ENCODE measurements at regions not wholly inside any gene's neighbourhood (a gene's known extent, or its start where the extent isn't known, plus 50 kb on each side); places are given as distances from the start of the nearest gene placed in this dataset.

DNA sequence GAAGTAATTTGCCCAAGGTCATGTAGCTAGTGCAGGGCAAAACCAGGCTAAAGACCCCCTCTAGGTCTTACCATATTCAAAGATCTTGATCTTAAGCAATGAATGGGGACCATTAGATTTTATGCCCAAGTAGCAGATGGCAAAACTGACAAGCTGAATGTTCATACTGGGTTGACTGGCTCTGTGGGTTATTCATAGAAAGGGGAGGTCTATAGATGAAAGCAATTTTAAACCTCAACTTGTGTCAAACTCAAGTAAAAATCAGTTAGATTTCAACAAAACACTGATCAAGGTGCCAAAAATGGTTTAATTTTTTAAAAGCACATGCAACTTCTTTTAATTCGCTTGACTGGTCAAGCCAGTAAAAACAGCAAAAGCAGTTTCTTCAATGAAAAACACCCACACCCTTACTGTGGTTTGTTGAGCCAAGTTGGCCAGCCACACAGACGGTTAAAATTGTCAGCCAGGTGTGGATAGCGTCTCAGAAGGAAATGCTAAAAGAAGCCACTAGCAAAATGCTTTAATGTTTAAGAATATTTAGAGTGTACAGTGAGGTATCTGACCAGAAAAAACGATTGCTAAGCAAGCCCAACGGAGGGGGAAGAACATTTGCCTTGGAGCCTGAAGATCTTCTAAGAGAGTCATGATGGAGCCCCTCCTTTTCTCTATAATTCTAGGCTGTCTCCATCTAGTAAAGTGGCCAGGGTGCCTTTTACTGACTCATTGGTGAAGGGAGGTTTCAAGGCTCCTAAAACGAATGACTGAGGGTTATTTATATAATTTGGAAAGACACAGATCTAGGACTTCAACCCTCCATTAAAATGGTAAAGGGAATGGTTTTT, 539.6 kb upstream of the CLINT1 start:
- Mint-ChIP-seq H3K4me1 (peaks cover 40 to 53% (median 46%) of the 10 kb centered on the region in 3 donors), H3K27ac (peak overlapping the region in 4 of 6 donors; percentile 29 to 84 (median 64)), H3K9me3 (peaks cover 3 to 10% (median 8%) of the 10 kb centered on the region in 7 donors), H3K27me3 (no peaks in the 10 kb centered on the region), H3K36me3 (peaks cover 7 to 9% of the 10 kb centered on the region in 2 donors), H3K4me3 (peak overlapping the region in 7 of 8 donors; percentile 27 to 69 (median 47))
- peak; percentile 6 for DNase-seq
- peak; percentile 78 for ATAC-seq (ENCODE audit: low read depth in 2 of 2)

DNA sequence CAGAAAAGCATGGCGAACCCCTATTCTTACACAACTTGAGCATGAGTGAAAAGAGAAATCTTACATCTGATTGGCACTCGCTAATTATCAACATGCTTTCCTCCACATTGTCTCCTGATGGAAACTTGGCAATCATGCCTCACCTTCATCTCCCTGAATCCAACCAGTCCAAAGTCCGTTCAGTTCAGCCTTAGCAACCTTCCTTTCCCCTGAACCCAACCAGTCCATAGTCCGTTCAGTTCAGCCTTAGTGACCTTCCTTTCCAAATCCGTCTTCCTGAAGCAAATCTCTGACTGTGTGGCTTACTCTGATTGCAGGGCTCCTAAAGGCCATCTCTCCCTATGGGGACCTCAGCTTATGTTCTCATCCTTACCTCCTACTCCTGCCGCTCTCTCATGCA, 538.3 kb upstream of the CLINT1 start:
- Mint-ChIP-seq H3K4me1 (peaks cover 39 to 44% (median 40%) of the 10 kb centered on the region in 3 donors), H3K9me3 (peaks cover 0 to 2% (median 0%) of the 10 kb centered on the region in 7 donors), H3K27me3 (no peaks in the 10 kb centered on the region), H3K36me3 (no peaks in the 10 kb centered on the region), H3K4me3 (no peak overlapping the region), H3K27ac (no peak overlapping the region)
- ATAC-seq (ENCODE audit: low read depth in 2 of 2): no peak
- no peak for DNase-seq

DNA sequence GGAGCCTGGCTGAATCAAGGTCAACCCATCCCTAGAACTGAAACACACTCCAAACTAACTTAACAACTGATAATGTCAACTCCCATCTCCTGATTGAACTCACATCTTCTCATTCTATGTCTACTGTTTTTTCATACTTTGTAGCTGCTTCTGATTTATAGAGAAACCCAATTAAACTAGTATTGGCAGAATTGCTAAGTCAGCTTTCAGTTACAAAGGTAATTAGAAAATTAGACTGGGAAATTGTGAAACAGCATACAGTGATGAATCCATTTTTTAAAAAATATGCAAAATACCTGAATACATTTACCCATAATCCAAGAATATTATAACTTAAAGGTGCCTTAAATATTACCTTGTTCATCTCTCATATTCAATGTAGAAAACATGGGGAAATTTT, 535.2 kb upstream of the CLINT1 start:
- H3K27me3 Mint-ChIP-seq: no peaks in the 10 kb centered on the region
- peaks cover 29 to 33% (median 30%) of the 10 kb centered on the region in 3 donors for H3K4me1 Mint-ChIP-seq
- no peak overlapping the region for H3K4me3 Mint-ChIP-seq
- no peaks in the 10 kb centered on the region for H3K9me3 Mint-ChIP-seq
- peak overlapping the region in 1 of 6 donors; percentile 59 for H3K27ac Mint-ChIP-seq
- ATAC-seq (ENCODE audit: low read depth in 2 of 2) (no peak), DNase-seq (no peak)
- H3K36me3 Mint-ChIP-seq: no peaks in the 10 kb centered on the region

DNA sequence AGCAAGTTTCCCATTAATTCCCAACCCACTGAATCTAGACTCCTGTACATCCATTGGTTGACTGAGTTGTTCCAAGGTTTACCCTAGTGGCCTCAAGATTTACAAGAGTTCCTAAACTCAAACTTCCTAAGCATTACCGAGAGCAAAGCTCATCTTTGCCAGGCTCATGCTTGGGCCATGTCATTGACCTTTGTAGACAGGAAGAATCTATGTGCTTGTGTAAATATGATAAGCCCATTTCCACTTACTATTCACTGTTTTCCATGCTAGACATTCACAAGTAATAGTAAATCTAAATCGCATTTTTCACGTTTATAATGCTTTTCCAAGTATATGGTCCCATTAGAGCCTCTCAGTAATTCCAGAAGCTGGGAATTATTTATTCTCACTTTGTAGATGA, 534.5 kb upstream of the CLINT1 start:
- Mint-ChIP-seq H3K9me3 (no peaks in the 10 kb centered on the region), H3K27me3 (no peaks in the 10 kb centered on the region), H3K36me3 (no peaks in the 10 kb centered on the region), H3K4me1 (peaks cover 23 to 27% (median 23%) of the 10 kb centered on the region in 3 donors), H3K4me3 (no peak overlapping the region), H3K27ac (no peak overlapping the region)
- ATAC-seq (ENCODE audit: low read depth in 2 of 2) (no peak), DNase-seq (no peak)

DNA sequence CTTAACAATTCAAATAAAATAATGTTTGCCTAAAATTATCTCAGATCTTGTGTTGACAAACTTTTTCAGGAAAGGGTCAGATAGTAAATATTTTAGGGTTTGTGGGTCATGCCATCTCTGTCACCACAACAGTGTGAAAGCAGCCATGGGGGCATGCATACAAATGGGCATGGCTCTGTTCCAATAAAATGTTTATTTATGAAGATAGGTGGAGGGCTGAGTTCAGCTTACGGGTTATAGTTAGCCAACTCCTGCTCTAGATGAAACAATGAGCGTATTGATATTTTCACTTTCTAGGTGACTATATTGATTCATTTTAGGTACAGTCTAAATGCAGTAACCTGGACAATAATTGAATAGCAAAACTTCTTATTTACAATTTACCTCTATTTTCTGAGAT, 533.8 kb upstream of the CLINT1 start:
- H3K9me3 Mint-ChIP-seq: no peaks in the 10 kb centered on the region
- H3K4me1 Mint-ChIP-seq: peaks cover 16 to 20% (median 18%) of the 10 kb centered on the region in 3 donors
- no peaks in the 10 kb centered on the region for H3K36me3 Mint-ChIP-seq
- H3K27me3 Mint-ChIP-seq: no peaks in the 10 kb centered on the region
- ATAC-seq (ENCODE audit: low read depth in 2 of 2): no peak
- DNase-seq: no peak
- no peak overlapping the region for H3K4me3 Mint-ChIP-seq
- no peak overlapping the region for H3K27ac Mint-ChIP-seq

DNA sequence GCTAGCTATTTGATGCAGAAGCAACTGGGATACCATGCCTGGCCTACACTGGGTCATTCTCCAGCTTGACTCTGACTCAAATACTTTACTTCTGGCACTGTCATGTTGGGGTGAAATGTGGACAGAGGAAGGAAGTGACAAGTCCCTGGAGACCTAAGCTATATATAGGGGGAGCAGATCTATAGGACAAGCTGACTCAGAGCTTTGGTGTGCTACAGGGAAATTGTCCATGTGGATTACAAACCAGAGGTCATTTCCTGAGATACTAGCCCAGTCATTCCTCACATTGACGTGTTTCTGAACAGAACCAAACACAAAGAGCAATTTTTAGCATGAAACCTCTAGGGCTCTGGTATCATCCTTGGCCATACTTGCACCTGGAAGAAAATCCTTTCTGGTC, 531.6 kb upstream of the CLINT1 start:
- no peak for DNase-seq
- peaks cover 8 to 13% (median 12%) of the 10 kb centered on the region in 3 donors for H3K4me1 Mint-ChIP-seq
- peak overlapping the region in 2 of 8 donors; percentile 17 to 48 for H3K4me3 Mint-ChIP-seq
- H3K9me3 Mint-ChIP-seq: peaks cover 0 to 7% (median 6%) of the 10 kb centered on the region in 7 donors
- no peak overlapping the region for H3K27ac Mint-ChIP-seq
- ATAC-seq (ENCODE audit: low read depth in 2 of 2): no peak
- no peaks in the 10 kb centered on the region for H3K36me3 Mint-ChIP-seq
- no peaks in the 10 kb centered on the region for H3K27me3 Mint-ChIP-seq

DNA sequence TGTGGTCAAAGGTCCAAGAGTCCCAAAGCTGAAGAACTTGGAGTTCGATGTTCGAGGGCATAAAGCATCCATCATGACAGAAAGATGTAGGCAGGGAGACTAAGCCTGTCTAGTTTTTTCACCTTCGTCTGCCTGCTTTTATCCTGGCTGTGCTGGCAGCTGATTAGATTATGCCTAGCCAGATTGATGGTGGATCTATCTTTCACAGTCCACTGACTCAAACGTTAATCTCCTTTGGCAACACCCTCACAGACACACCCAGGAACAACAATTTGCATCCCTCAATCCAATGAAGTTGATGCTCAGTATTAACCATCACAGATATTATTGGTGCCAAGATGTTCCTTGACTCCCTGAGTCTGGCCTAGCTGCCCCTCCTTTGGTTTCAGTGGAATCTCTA, 530.8 kb upstream of the CLINT1 start:
- ATAC-seq (ENCODE audit: low read depth in 2 of 2): no peak
- no peak for DNase-seq
- Mint-ChIP-seq H3K4me1 (peaks cover 8 to 13% (median 12%) of the 10 kb centered on the region in 3 donors), H3K36me3 (peaks cover 0 to 6% of the 10 kb centered on the region in 2 donors), H3K9me3 (peaks cover 0 to 15% (median 14%) of the 10 kb centered on the region in 7 donors), H3K4me3 (peak overlapping the region in 1 of 8 donors; percentile 42), H3K27ac (peak overlapping the region in 1 of 6 donors; percentile 44), H3K27me3 (no peaks in the 10 kb centered on the region)

DNA sequence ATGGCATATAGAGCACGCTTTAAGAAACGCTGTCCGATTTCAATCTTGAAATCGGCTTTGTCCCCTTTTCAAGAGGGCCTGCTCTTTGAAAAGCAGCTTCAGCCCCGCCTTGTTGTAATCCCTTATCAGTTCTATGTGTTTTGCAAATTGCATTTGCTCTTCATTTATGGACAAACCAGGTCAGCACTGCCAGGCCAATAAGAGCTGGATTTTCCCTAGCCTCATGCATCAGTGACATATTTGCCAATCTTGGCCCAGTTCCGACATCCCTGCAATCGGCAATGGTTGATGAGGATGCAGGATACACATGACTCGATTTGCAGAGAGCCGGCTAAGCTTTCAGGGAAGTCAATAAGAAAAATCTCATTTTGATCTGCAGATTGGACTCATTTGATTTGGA, 529.1 kb upstream of the CLINT1 start:
- ATAC-seq (ENCODE audit: low read depth in 2 of 2): no peak
- H3K27ac Mint-ChIP-seq: no peak overlapping the region
- no peaks in the 10 kb centered on the region for H3K27me3 Mint-ChIP-seq
- no peak overlapping the region for H3K4me3 Mint-ChIP-seq
- H3K4me1 Mint-ChIP-seq: peaks cover 8 to 10% (median 8%) of the 10 kb centered on the region in 3 donors
- H3K36me3 Mint-ChIP-seq: peaks cover 0 to 6% of the 10 kb centered on the region in 2 donors
- DNase-seq: no peak
- peaks cover 4 to 21% (median 17%) of the 10 kb centered on the region in 7 donors for H3K9me3 Mint-ChIP-seq

DNA sequence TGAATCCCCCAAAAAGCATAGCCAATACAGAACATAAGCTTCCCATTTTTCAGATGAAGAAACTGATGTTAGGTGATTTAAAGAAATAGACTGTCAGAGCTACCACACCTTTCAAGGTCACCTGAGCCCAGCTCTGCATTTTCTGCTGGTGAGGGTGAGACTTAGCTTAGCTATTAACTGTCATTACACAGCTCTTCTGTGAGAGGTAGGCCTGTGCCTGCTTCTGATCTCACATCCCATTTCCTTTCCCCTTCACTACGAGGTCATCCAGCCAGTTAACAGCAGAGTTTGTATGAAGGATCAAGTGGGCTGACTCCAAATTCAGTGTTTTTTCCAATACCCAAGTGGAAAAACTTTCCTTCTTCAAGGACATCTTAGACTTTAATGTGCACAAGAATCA, 528.6 kb upstream of the CLINT1 start:
- no peak overlapping the region for H3K27ac Mint-ChIP-seq
- H3K9me3 Mint-ChIP-seq: peaks cover 4 to 21% (median 17%) of the 10 kb centered on the region in 7 donors
- H3K27me3 Mint-ChIP-seq: no peaks in the 10 kb centered on the region
- no peak for ATAC-seq (ENCODE audit: low read depth in 2 of 2)
- peaks cover 0 to 6% of the 10 kb centered on the region in 2 donors for H3K36me3 Mint-ChIP-seq
- no peak for DNase-seq
- no peak overlapping the region for H3K4me3 Mint-ChIP-seq
- H3K4me1 Mint-ChIP-seq: peaks cover 8 to 10% (median 8%) of the 10 kb centered on the region in 3 donors

DNA sequence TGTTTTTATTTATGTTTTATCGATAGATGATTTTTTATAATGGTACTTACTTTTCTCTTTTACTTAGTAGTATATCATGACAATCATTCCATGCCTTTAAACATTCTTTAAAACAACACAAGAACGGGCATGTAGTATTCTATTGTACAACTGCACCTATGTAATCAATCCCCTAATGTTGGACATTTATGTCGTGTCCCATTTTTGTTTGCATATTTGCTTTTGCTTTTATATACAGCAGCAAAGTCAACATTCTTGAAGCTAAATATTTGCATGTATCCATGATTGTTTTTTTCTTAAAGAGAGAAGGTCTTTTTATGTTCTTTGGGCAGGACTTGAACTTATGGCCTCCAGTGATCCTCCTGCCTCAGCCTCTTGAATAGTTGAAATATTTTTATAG, 527.0 kb upstream of the CLINT1 start:
- ATAC-seq (ENCODE audit: low read depth in 2 of 2): no peak
- Mint-ChIP-seq H3K36me3 (peaks cover 0 to 6% of the 10 kb centered on the region in 2 donors), H3K4me1 (peaks cover 8 to 10% (median 8%) of the 10 kb centered on the region in 3 donors), H3K27ac (no peak overlapping the region), H3K9me3 (peaks cover 4 to 21% (median 17%) of the 10 kb centered on the region in 7 donors), H3K4me3 (no peak overlapping the region), H3K27me3 (no peaks in the 10 kb centered on the region)
- no peak for DNase-seq

DNA sequence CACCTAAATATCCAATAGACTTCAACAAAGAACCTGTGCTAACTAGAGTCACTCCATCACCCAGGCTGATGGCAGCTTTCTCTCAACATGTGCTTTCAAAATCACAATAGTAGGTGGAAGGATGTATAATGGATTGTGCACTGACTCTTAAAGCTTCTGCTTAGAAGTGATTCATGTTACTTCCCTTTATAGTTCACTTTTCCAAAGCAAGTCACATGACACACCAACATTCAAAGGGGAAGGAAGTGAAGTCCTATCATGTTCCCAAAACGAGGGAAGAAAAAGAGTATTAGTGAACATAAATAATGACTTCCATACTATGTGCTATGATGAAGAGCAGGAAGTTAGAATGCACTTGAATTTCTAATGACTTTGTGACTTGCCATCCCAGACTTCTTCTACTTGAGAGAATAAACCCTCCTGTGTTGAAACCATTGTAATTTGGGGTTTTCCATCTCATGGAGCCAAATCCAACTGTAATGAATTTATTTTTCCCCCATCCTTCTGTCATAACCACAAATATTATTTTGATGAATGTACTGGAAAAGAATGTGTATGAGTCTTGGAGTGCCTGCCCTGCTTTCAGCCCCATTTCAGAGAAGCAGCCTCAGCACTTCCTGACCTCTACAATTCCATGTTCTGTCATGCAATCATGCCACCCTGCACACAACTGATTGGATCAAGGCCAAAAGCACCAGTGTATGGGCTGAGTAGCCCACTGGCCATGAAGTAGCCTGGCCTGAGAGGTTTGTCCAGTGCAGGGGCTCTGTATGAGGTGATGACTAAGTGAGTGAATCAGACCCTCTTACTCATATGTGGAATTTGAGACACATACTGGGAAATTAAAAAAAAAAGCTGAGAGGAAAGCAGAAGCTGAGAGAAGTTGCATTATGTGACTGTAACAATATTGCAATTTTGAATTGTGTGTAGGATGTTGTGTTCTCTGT, 525.9 kb upstream of the CLINT1 start:
- Mint-ChIP-seq H3K27ac (no peak overlapping the region), H3K4me3 (no peak overlapping the region), H3K36me3 (peaks cover 0 to 6% of the 10 kb centered on the region in 2 donors), H3K27me3 (no peaks in the 10 kb centered on the region), H3K4me1 (no peaks in the 10 kb centered on the region), H3K9me3 (peaks cover 4 to 21% (median 17%) of the 10 kb centered on the region in 7 donors)
- ATAC-seq (ENCODE audit: low read depth in 2 of 2) (no peak), DNase-seq (no peak)

DNA sequence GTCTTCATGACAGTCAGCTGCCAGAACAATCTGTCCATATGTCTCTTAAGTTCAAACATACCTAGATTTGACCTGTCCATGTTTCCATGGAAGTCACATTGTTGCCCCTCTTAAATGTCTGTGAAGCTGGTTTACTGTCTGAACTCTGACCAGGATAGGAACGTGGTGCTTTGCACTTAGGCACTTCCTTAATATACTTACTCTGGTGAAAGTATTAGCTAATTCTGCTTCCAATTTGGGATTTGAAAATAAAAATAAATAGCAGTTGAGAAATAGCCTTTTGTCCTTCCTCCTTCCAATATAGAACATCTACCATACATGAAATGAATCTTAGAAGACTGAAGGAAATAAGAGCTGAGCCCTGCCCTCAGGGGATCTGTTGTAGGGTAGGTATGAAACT, 524.5 kb upstream of the CLINT1 start:
- no peak for ATAC-seq (ENCODE audit: low read depth in 2 of 2)
- Mint-ChIP-seq H3K36me3 (peaks cover 0 to 6% of the 10 kb centered on the region in 2 donors), H3K4me1 (no peaks in the 10 kb centered on the region), H3K27me3 (no peaks in the 10 kb centered on the region), H3K9me3 (peaks cover 4 to 21% (median 17%) of the 10 kb centered on the region in 7 donors), H3K4me3 (no peak overlapping the region), H3K27ac (no peak overlapping the region)
- no peak for DNase-seq

DNA sequence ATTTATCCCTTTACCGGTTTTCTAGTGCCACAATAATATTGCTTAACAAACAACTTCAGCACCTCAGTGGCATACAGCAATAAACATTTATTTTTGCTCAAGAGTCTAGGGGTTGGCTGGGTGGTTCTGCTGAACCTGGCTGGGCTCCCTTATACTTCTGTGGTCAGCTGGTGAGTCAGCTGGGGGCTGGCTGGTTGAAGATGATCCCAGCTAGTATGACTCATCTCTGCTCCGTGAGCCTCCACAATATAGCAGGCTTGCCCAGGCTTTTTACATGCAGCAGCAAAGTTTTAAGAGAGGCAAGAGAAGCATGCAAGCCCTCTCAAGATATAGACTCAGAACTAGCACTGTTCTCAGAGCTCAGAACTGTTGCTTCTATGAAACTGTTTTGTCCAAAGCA, 523.5 kb upstream of the CLINT1 start:
- Mint-ChIP-seq H3K27ac (no peak overlapping the region), H3K9me3 (peaks cover 7 to 26% (median 19%) of the 10 kb centered on the region in 7 donors), H3K36me3 (peaks cover 0 to 9% of the 10 kb centered on the region in 2 donors), H3K27me3 (no peaks in the 10 kb centered on the region), H3K4me3 (no peak overlapping the region), H3K4me1 (peaks cover 0 to 2% (median 0%) of the 10 kb centered on the region in 3 donors)
- ATAC-seq (ENCODE audit: low read depth in 2 of 2) (no peak), DNase-seq (no peak)
